CD4-positive, alpha-beta T cell treated with Interleukin-17A for 4 hours (primary cell): ENCODE measurements at regions not wholly inside any gene's neighbourhood (a gene's known extent, or its start where the extent isn't known, plus 50 kb on each side); places are given as distances from the start of the nearest gene placed in this dataset.
"Not testable (repeated sequence)": the region's sequence is repeated elsewhere in the genome, so short reads cannot be mapped to it uniquely, and the experiment has no call there.

ENCODE experiments used
- DNase-seq: peaks from one replicate; pipeline ENCODE4 v3.0.0-alpha.2; 2020; ENCODE audit warnings: mixed read lengths

- DNase-seq: no peak
Measured at GRCh38 chr4:57993944-57994343, 883.8 kb upstream of the IGFBP7 start.

- DNase-seq: no peak
Measured at GRCh38 chr4:57989430-57989829, 879.2 kb upstream of the IGFBP7 start.

- DNase-seq: no peak
Measured at GRCh38 chr4:57985161-57985560, 875.0 kb upstream of the IGFBP7 start.

- DNase-seq: no peak
Measured at GRCh38 chr4:57981123-57981522, 870.9 kb upstream of the IGFBP7 start.

- no peak for DNase-seq
Measured at GRCh38 chr4:57974821-57975220, 864.6 kb upstream of the IGFBP7 start.

- DNase-seq: no peak
Measured at GRCh38 chr4:57973819-57974218, 863.6 kb upstream of the IGFBP7 start.

GRCh38 chr4:57971261-57971660 lies 861.1 kb upstream of the IGFBP7 start:
- no peak for DNase-seq

GRCh38 chr4:57966987-57967760 lies 857.0 kb upstream of the IGFBP7 start:
- no peak for DNase-seq

GRCh38 chr4:57965431-57965830 lies 855.2 kb upstream of the IGFBP7 start:
- DNase-seq: not testable (repeated sequence)

GRCh38 chr4:57945298-57945697 lies 835.1 kb upstream of the IGFBP7 start:
- no peak for DNase-seq

GRCh38 chr4:57943682-57944081 lies 833.5 kb upstream of the IGFBP7 start:
- no peak for DNase-seq

- DNase-seq: not testable (repeated sequence)
Measured at GRCh38 chr4:57937326-57937725, 827.1 kb upstream of the IGFBP7 start.

GRCh38 chr4:57926311-57926710 lies 816.1 kb upstream of the IGFBP7 start:
- DNase-seq: no peak

GRCh38 chr4:57924951-57925350 lies 814.8 kb upstream of the IGFBP7 start:
- DNase-seq: no peak

- DNase-seq: no peak
Measured at GRCh38 chr4:57916479-57916878, 806.3 kb upstream of the IGFBP7 start.

GRCh38 chr4:57911203-57911602 lies 801.0 kb upstream of the IGFBP7 start:
- no peak for DNase-seq

GRCh38 chr4:57910151-57910550 lies 800.0 kb upstream of the IGFBP7 start:
- DNase-seq: no peak

GRCh38 chr4:57905965-57906364 lies 795.8 kb upstream of the IGFBP7 start:
- no peak for DNase-seq

- no peak for DNase-seq
Measured at GRCh38 chr4:57877047-57877458, 766.9 kb upstream of the IGFBP7 start.

- DNase-seq: no peak
Measured at GRCh38 chr4:57875829-57876392, 765.7 kb upstream of the IGFBP7 start.

GRCh38 chr4:57866468-57867171 lies 756.4 kb upstream of the IGFBP7 start:
- no peak for DNase-seq

- DNase-seq: no peak
Measured at GRCh38 chr4:57865264-57865663, 755.1 kb upstream of the IGFBP7 start.

GRCh38 chr4:57854748-57855147 lies 744.6 kb upstream of the IGFBP7 start:
- no peak for DNase-seq

- DNase-seq: no peak
Measured at GRCh38 chr4:57850141-57850540, 740.0 kb upstream of the IGFBP7 start.
